NB4 (cell line): ENCODE measurements at regions not wholly inside any gene's neighbourhood (a gene's known extent, or its start where the extent isn't known, plus 50 kb on each side); places are given as distances from the start of the nearest gene placed in this dataset.

Source experiments
- CTCF ChIP-seq: IDR thresholded peaks from one replicate; pipeline ENCODE4 v1.5.1; 2012; ENCODE audit warnings: low read depth, low read length
- MAX ChIP-seq: IDR thresholded peaks from 2 replicates; pipeline ENCODE4 v1.6.1; 2011; ENCODE audit warnings: low read depth, low read length
- MYC ChIP-seq: IDR thresholded peaks from 2 replicates; pipeline ENCODE4 v1.6.1; 2011; ENCODE audit warnings: low read depth, low read length
- POLR2A ChIP-seq: IDR thresholded peaks from 2 replicates; pipeline ENCODE4 v1.6.1; 2011; ENCODE audit warnings: mild to moderate bottlenecking; ENCODE audit not compliant: insufficient read length; ENCODE audit errors: extremely low read depth

DNA sequence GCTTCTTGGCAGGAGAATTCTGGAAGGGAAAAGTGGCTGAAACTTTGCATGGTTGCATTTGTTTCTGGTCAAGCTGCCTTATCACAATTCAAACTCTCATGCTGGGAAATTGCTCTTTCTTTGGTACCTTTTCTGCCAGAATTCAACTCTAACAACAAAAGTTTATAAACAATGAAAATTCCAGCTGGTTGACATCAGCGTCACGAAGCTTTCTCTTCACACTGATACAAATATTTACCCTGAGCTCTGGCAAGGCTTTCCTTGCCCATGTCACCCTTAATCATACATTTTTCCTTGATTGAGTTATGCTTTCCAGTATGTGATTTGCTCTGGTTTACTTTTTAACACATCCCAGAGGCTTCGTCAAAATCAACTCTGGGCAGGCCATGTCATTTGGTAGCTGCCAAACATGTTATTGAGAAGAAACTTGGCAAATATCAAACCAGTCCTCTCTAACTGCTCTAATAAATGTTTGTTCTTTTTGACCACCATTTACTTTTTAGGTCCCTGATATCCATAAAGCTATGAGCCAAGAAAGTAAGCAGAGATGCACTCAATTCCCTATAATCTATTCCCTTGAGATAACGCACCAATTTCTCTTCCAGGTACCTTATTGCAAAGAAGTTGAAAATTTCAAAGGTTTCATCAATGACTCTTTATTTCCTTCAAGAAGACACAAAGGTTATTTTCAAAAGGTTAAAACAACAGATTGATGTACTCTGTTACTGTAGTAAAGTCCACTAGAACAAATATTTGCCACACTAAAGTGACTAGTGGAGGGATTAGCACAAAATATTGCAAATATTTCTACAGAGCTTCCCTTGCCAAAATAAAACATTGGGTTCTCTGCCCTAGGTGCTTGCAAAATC is 1241.1 kb upstream of the ZEB2 start:
- no peak for TF ChIP-seq POLR2A
- no peak for TF ChIP-seq CTCF
- no peak for TF ChIP-seq MAX
- no peak for TF ChIP-seq MYC
